ENCODE measurements at regions not wholly inside any gene's neighbourhood (a gene's known extent, or its start where the extent isn't known, plus 50 kb on each side); places are given as distances from the start of the nearest gene placed in this dataset.

GRCh38 chr2:20125616-20126015 lies 74.2 kb upstream of the LAPTM4A start:
- Histone ChIP-seq H3K27ac (ENCODE audit: low read depth in 1 of 2, low read length in 2 of 2) (no peak overlapping the region), H3K9ac (ENCODE audit: insufficient read depth, low read length, poor library complexity, severe bottlenecking) (no peak overlapping the region), H3K36me3 (replicated peaks in 1 of 2; ENCODE audit: control insufficient read depth in 1 of 2, insufficient read depth in 2 of 2, low read length in 2 of 2) (no peaks in the 10 kb centered on the region), H3K4me3 (replicated peaks in 1 of 3; ENCODE audit: low read depth in 2 of 3, low read length in 3 of 3) (no peak overlapping the region), H3K4me1 (ENCODE audit: control insufficient read depth in 1 of 2, insufficient read depth in 2 of 2, low read length in 2 of 2) (no peaks in the 10 kb centered on the region), H3K4me2 (replicated peaks; ENCODE audit: extremely low read depth, low read length, poor library complexity, severe bottlenecking) (no peak overlapping the region), H3K9me3 (replicated peaks in 1 of 2; ENCODE audit: control insufficient read depth in 1 of 2, insufficient read depth in 1 of 2, low read length in 2 of 2) (no peaks in the 10 kb centered on the region), H3K79me2 (ENCODE audit: insufficient read depth, low read length) (no peaks in the 10 kb centered on the region), H3K27me3 (ENCODE audit: control insufficient read depth in 2 of 2, insufficient read depth in 2 of 2, low read length in 2 of 2) (no peaks in the 10 kb centered on the region), H2AFZ (ENCODE audit: insufficient read depth, low read depth, low read length, poor library complexity, severe bottlenecking) (no peak overlapping the region), H4K20me1 (ENCODE audit: insufficient read depth, low read length) (no peaks in the 10 kb centered on the region)
- Mint-ChIP-seq H3K4me3 (no peak overlapping the region), H3K36me3 (no peaks in the 10 kb centered on the region), H3K4me1 (no peaks in the 10 kb centered on the region), H3K27me3 (ENCODE audit: low read depth in 3 of 3) (peaks cover 4 to 10% (median 9%) of the 10 kb centered on the region in 3 donors), H3K27ac (peak overlapping the region in 2 of 7 donors; percentile 18 to 62), H3K9me3 (peaks cover 0 to 2% (median 0%) of the 10 kb centered on the region in 7 donors)
- intact Hi-C loops (cut with micrococcal nuclease) = no loop called here
- no CpG with 5 or more reads among the region's 3 CpGs for WGBS (ENCODE audit: insufficient coverage)
- no peak for TF ChIP-seq CTCF (IDR thresholded peaks at IDR 0.05)
- no peak for DNase-seq

GRCh38 chr2:20125164-20125563 lies 73.7 kb upstream of the LAPTM4A start:
- peaks cover 4 to 10% (median 9%) of the 10 kb centered on the region in 3 donors for H3K27me3 Mint-ChIP-seq (ENCODE audit: low read depth in 3 of 3)
- Histone ChIP-seq H3K9me3 (replicated peaks in 1 of 2; ENCODE audit: control insufficient read depth in 1 of 2, insufficient read depth in 1 of 2, low read length in 2 of 2) (no peaks in the 10 kb centered on the region), H3K4me2 (replicated peaks; ENCODE audit: extremely low read depth, low read length, poor library complexity, severe bottlenecking) (no peak overlapping the region), H3K9ac (ENCODE audit: insufficient read depth, low read length, poor library complexity, severe bottlenecking) (no peak overlapping the region), H2AFZ (ENCODE audit: insufficient read depth, low read depth, low read length, poor library complexity, severe bottlenecking) (no peak overlapping the region), H3K4me3 (replicated peaks in 1 of 3; ENCODE audit: low read depth in 2 of 3, low read length in 3 of 3) (no peak overlapping the region), H3K79me2 (ENCODE audit: insufficient read depth, low read length) (no peaks in the 10 kb centered on the region), H3K4me1 (ENCODE audit: control insufficient read depth in 1 of 2, insufficient read depth in 2 of 2, low read length in 2 of 2) (no peaks in the 10 kb centered on the region), H3K27ac (ENCODE audit: low read depth in 1 of 2, low read length in 2 of 2) (no peak overlapping the region), H4K20me1 (ENCODE audit: insufficient read depth, low read length) (no peaks in the 10 kb centered on the region), H3K27me3 (ENCODE audit: control insufficient read depth in 2 of 2, insufficient read depth in 2 of 2, low read length in 2 of 2) (no peaks in the 10 kb centered on the region), H3K36me3 (replicated peaks in 1 of 2; ENCODE audit: control insufficient read depth in 1 of 2, insufficient read depth in 2 of 2, low read length in 2 of 2) (no peaks in the 10 kb centered on the region)
- WGBS (ENCODE audit: insufficient coverage) = 97% methylated on average over 3 of the region's 6 CpGs
- no peak for TF ChIP-seq CTCF (IDR thresholded peaks at IDR 0.05)
- H3K36me3 Mint-ChIP-seq = no peaks in the 10 kb centered on the region
- no peaks in the 10 kb centered on the region for H3K4me1 Mint-ChIP-seq
- DNase-seq = no peak
- intact Hi-C loops (cut with micrococcal nuclease) = no loop called here
- peaks cover 0 to 2% (median 0%) of the 10 kb centered on the region in 7 donors for H3K9me3 Mint-ChIP-seq
- peak overlapping the region in 1 of 7 donors; percentile 55 for H3K27ac Mint-ChIP-seq
- no peak overlapping the region for H3K4me3 Mint-ChIP-seq
